K562 (cell line): ENCODE measurements at regions not wholly inside any gene's neighbourhood (a gene's known extent, or its start where the extent isn't known, plus 50 kb on each side); places are given as distances from the start of the nearest gene placed in this dataset.
"Not testable (repeated sequence)": the region's sequence is repeated elsewhere in the genome, so short reads cannot be mapped to it uniquely, and the experiment has no call there.

Experiments
- ATAC-seq: fragments of 200-7000 bp; cut with Tn5 transposase; 3 replicates; pipeline ENCODE4 v1.9.1; 2020; ENCODE audit warnings: moderate library complexity
- BruUV-seq: library from RNA; stranded (reverse); fragments of 400-500 nt; replicated peaks from 2 replicates; lab custom pipeline; 2021; lab: Mats Ljungman, UMichigan
- CTCF ChIA-PET: fragments of 300-600 bp; formaldehyde crosslinking; extraction: SDS; loops from one replicate; lab custom pipeline; 2021; ENCODE audit warnings: low intra/inter-chr PET ratio; lab: Yijun Ruan, JAX
- POLR2A ChIA-PET: fragments of 300-600, 350-650 bp; sonication (Branson Sonifier 250); formaldehyde crosslinking; extraction: SDS; loops from one replicate; lab custom pipeline; 2021; ENCODE audit warnings: antibody characterized with exemption, inconsistent platforms; lab: Yijun Ruan, JAX
- DNase-seq, 4 experiments: peaks; one replicate each; pipeline versions ENCODE4 v3.0.0 to v3.0.0-alpha.2; 2011 to 2018; ENCODE audit warnings: low spot score in 3 of 4, mixed read lengths in 3 of 4; ENCODE audit errors: extremely low read depth in 1 of 4
- FAIRE-seq: peaks from 2 replicates; lab custom pipeline; 2011; peaks lifted over from hg19 to GRCh38; lab: Jason Lieb, UNC
- H2AFZ ChIP-seq: 2 replicates; pipeline ENCODE4 v1.6.0; 2011; ENCODE audit warnings: low read depth, low read length, control low read depth, inconsistent platforms
- H3K27ac ChIP-seq: fragments of 200-600 bp; 3 replicates; pipeline ENCODE4 v1.8.0; 2011; ENCODE audit warnings: low read depth, mild to moderate bottlenecking, control low read depth, inconsistent platforms, low read length, moderate library complexity, mixed read lengths; ENCODE audit errors: extremely low read depth
- H3K27me3 ChIP-seq, 2 experiments: fragments of 300-600 bp in 1 of 2; 2 replicates in 1 of 2; 3 replicates in 1 of 2; pipeline versions ENCODE4 v1.6.0 to v1.8.0; 2011; ENCODE audit warnings: inconsistent platforms in 2 of 2, low read length in 2 of 2, mild to moderate bottlenecking in 1 of 2, mixed read lengths in 1 of 2, moderate library complexity in 1 of 2; ENCODE audit not compliant: control insufficient read depth in 2 of 2, insufficient read depth in 2 of 2
- H3K36me3 ChIP-seq: fragments of 300-600 bp; 3 replicates; pipeline ENCODE4 v1.8.0; 2011; ENCODE audit warnings: mild to moderate bottlenecking, low read length, inconsistent platforms; ENCODE audit not compliant: control insufficient read depth, insufficient read depth
- H3K4me1 ChIP-seq, 2 experiments: fragments of 200-600 bp in 1 of 2; replicated peaks in 1 of 2; 2 replicates in 1 of 2; 3 replicates in 1 of 2; pipeline versions ENCODE4 v1.5.1 to v1.8.0; 2011; ENCODE audit warnings: inconsistent platforms in 2 of 2, low read length in 2 of 2, mild to moderate bottlenecking in 1 of 2, mixed read lengths in 1 of 2, moderate library complexity in 1 of 2; ENCODE audit not compliant: control insufficient read depth in 2 of 2, insufficient read depth in 2 of 2
- H3K4me2 ChIP-seq: 2 replicates; pipeline ENCODE4 v1.6.1; 2011; ENCODE audit warnings: low read length, control low read depth, inconsistent platforms, mixed read lengths; ENCODE audit not compliant: insufficient read depth
- H3K4me3 ChIP-seq: fragments of 200-600 bp; sonication (generic), shearing (Covaris generic); 2 replicates; pipeline ENCODE4 v1.5.1; 2016; ENCODE audit warnings: control low read depth, inconsistent platforms
- H3K79me2 ChIP-seq: fragments of 200-600 bp; 3 replicates; pipeline ENCODE4 v1.8.0; 2011; ENCODE audit warnings: low read length, inconsistent platforms; ENCODE audit not compliant: control insufficient read depth, insufficient read depth
- H3K9ac ChIP-seq, 2 experiments: 2 replicates each; pipeline versions ENCODE4 v1.6.0 to v1.6.1; 2011; ENCODE audit warnings: low read depth in 2 of 2, low read length in 2 of 2, control low read depth in 1 of 2, inconsistent platforms in 1 of 2, mild to moderate bottlenecking in 1 of 2, mixed read lengths in 1 of 2; ENCODE audit not compliant: insufficient read depth in 1 of 2
- H3K9me1 ChIP-seq: one replicate; pipeline ENCODE4 v1.6.0; 2011; ENCODE audit warnings: inconsistent platforms, mild to moderate bottlenecking, low read length, moderate library complexity; ENCODE audit not compliant: control insufficient read depth, insufficient read depth
- H3K9me3 ChIP-seq: replicated peaks from 2 replicates; pipeline ENCODE4 v1.5.1; 2011; ENCODE audit warnings: low read depth, low read length, inconsistent platforms; ENCODE audit not compliant: control insufficient read depth, insufficient read depth
- H4K20me1 ChIP-seq: replicated peaks from 2 replicates; pipeline ENCODE4 v1.6.1; 2011; ENCODE audit warnings: low read length, inconsistent platforms, mixed read lengths; ENCODE audit not compliant: control insufficient read depth, insufficient read depth
- MEIS2 ChIP-seq: fragments of 450-650 bp; IDR thresholded peaks from 2 replicates; pipeline ENCODE4 v1.6.1; 2014; ENCODE audit warnings: mild to moderate bottlenecking; ENCODE audit not compliant: partially characterized antibody
- SAFB2 ChIP-seq: fragments of 200-400 bp; formaldehyde crosslinking; IDR thresholded peaks from 2 replicates; pipeline ENCODE4 v1.6.1; 2018; ENCODE audit warnings: borderline replicate concordance, low read length, low read depth, moderate library complexity; ENCODE audit not compliant: severe bottlenecking
- SNRNP70 ChIP-seq: fragments of 200-400 bp; formaldehyde crosslinking; optimal IDR thresholded peaks from 2 replicates; pipeline ENCODE3; 2017; ENCODE audit warnings: low read depth, low read length
- ZSCAN29 ChIP-seq: fragments of 450-650 bp; IDR thresholded peaks from 2 replicates; pipeline ENCODE4 v1.6.1; 2017
- WGBS: fragments of 100-300 bp; shearing (Covaris generic); methylation state at CpG from one replicate; pipeline ENCODE4 v1.1.6; 2016; ENCODE audit warnings: low coverage, mixed read lengths; ENCODE audit not compliant: insufficient coverage; ENCODE audit errors: missing lambda C conversion rate; 5-methylcytosine and 5-hydroxymethylcytosine counted together
- in situ Hi-C: fragments of 300-500 bp; cut with MboI; formaldehyde crosslinking; loops from 4 replicates; pipeline ENCODE4 v1.15.0; 2018; ENCODE audit warnings: inconsistent platforms, mixed read lengths
- intact Hi-C: fragments of 100-400 bp; cut with micrococcal nuclease; formaldehyde crosslinking; loops from 2 replicates; pipeline ENCODE4 v1.14.2; 2022

DNA sequence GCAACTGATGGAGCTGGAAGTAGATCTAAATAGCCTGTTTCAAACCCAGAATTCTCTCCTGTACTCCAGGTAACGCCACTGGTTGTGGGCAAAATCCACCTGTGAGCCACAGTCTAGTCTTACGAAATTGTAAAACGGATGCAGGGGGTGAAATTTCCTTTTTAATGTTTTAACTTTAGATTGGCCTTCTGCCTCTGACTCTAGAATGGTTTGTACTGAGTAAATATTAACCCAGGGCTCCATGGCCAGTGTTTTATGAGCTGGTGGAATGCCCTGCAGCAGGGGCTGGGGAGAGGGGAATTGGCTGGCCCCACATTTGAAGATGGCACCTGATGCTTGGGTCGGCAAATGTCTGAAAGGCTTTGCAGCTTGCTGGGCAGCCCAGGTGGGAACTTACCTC lies 156.6 kb downstream of the MYCN start (continued):
- TF ChIP-seq ZSCAN29 (no peak), MEIS2 (no peak), SAFB2 (no peak)

DNA sequence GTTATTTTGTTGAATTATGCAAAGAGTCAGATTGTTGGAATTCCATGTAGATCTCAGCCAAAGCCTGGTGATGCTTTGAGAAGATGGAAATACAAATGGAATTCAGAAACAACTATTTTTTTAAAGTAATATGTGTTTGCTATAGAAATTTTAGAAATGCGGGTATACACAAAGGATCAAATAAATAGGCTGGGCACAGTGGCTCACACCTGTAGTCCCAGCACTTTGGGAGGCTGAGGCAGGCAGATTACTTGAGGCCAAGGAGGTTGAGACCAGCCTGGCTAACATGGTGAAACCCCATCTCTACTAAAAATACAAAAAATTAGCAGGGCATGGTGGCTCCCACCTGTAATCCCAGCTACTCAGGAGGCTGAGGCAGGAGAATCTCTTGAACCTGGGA lies 155.1 kb downstream of the MYCN start:
- H3K9me1 ChIP-seq, CTCF ChIA-PET, H3K9ac ChIP-seq, POLR2A ChIA-PET, H3K27me3 ChIP-seq, H2AFZ ChIP-seq, ATAC-seq, in situ Hi-C loops, intact Hi-C loops, H3K4me1 ChIP-seq, H3K79me2 ChIP-seq, H3K4me2 ChIP-seq, H3K4me3 ChIP-seq, DNase-seq, H4K20me1 ChIP-seq, H3K36me3 ChIP-seq, H3K9me3 ChIP-seq, H3K27ac ChIP-seq, FAIRE-seq, BruUV-seq: not testable (repeated sequence)
- WGBS, result 18% methylated on average over 1 of the region's 1 CpG

DNA sequence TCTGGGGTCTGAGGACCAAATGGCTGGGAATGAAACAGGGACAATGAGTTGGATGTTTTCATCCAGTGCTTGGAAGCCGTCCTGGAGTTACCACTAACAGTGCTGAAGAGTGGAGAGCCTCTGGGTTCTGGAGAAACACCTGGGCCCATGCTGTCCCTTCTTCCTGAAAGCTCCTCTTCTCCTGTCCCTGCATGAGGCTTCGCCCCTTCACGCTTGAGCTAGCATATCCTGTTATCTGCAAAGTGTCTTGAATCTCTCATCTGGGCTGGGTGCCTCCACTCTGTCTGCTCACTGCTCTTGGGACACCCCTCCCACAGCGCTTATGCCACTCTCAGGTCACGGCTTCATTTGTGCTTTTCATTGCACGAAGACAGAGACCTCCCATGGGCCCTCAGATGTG lies 154.5 kb downstream of the MYCN start:
- no peak for ATAC-seq
- BruUV-seq, result no TSS peak
- H3K9me1 ChIP-seq, result no peaks in the 10 kb centered on the region
- POLR2A ChIA-PET, result interaction anchor here (0.6 to 0.7 kb wide), 2 partner anchors 174 to 817 kb away, joined by 3 read pairs; no protein-coding TSS in a partner anchor
- DNase-seq, result no peak
- no peak overlapping the region for H3K9ac ChIP-seq
- no peak overlapping the region for H2AFZ ChIP-seq
- H3K4me2 ChIP-seq, result no peak overlapping the region
- no peaks in the 10 kb centered on the region; the same call in 1 of the 2 replicates for H4K20me1 ChIP-seq
- peaks cover 0 to 6% of the 10 kb centered on the region in 2 experiments; a peak in 2 of 5 replicates for H3K27me3 ChIP-seq
- WGBS, result 0% methylated on average over 6 of the region's 6 CpGs
- CTCF ChIA-PET, result no interaction called here
- H3K36me3 ChIP-seq, result no peaks in the 10 kb centered on the region
- no peak overlapping the region for H3K4me3 ChIP-seq
- no peaks in the 10 kb centered on the region for H3K9me3 ChIP-seq
- intact Hi-C loops, result no loop called here
- in situ Hi-C loops, result no loop called here
- 0 out of 5 replicates have a peak, but pooled peaks cover 0 to 3% of the 10 kb centered on the region in 2 experiments for H3K4me1 ChIP-seq
- no peak for FAIRE-seq
- no peaks in the 10 kb centered on the region for H3K79me2 ChIP-seq
- no peak overlapping the region for H3K27ac ChIP-seq
- TF ChIP-seq SNRNP70, result no peak
